ENCODE measurements at regions not wholly inside any gene's neighbourhood (a gene's known extent, or its start where the extent isn't known, plus 50 kb on each side); places are given as distances from the start of the nearest gene placed in this dataset.

GRCh38 chr2:15786901-15787300 lies 153.4 kb upstream of the MYCN start:
- DNase-seq (ENCODE audit: low read depth) (no peak), FAIRE-seq (no peak)
- no peaks in the 10 kb centered on the region for H3K36me3 Mint-ChIP-seq (ENCODE audit: low read depth, unreplicated experiment)
- H4K20me1 ChIP-seq (ENCODE audit: insufficient read depth, low read length) = no peaks in the 10 kb centered on the region
- H3K27ac Mint-ChIP-seq (ENCODE audit: unreplicated experiment) = no peak overlapping the region
- H3K4me3 Mint-ChIP-seq (ENCODE audit: unreplicated experiment) = no peak overlapping the region
- TF ChIP-seq EZH2 (IDR thresholded peaks at IDR 0.05; ENCODE audit: insufficient read depth, low read length) (no peak), CTCF (IDR thresholded peaks at IDR 0.05; ENCODE audit: insufficient read depth, low read depth, low read length) (no peak)
- H3K27me3 Mint-ChIP-seq (ENCODE audit: low read depth, unreplicated experiment) = peaks cover 36% of the 10 kb centered on the region
- no peaks in the 10 kb centered on the region for H3K9me3 Mint-ChIP-seq (ENCODE audit: unreplicated experiment)
- no peaks in the 10 kb centered on the region for H3K27me3 ChIP-seq (ENCODE audit: insufficient read depth, low read length)
- no peaks in the 10 kb centered on the region for H3K36me3 ChIP-seq (ENCODE audit: insufficient read depth, low read length)
- H3K4me3 ChIP-seq (ENCODE audit: insufficient read depth, low read depth, low read length) = no peak overlapping the region
- no peaks in the 10 kb centered on the region for H3K9me3 ChIP-seq (ENCODE audit: insufficient read depth, low read depth, low read length)
- H2AFZ ChIP-seq (ENCODE audit: low read depth, low read length) = no peak overlapping the region
- peaks cover 5% of the 10 kb centered on the region for H3K4me1 Mint-ChIP-seq (ENCODE audit: low read depth, unreplicated experiment)
- no peak overlapping the region for H3K4me2 ChIP-seq (ENCODE audit: low read length)
- no peaks in the 10 kb centered on the region for H3K79me2 ChIP-seq (ENCODE audit: insufficient read depth, low read length)
- no peaks in the 10 kb centered on the region for H3K4me1 ChIP-seq (ENCODE audit: insufficient read depth, low read length)
- no peak overlapping the region for H3K27ac ChIP-seq (ENCODE audit: low read depth, low read length)
- H3K9ac ChIP-seq (ENCODE audit: low read length) = no peak overlapping the region

- H3K27me3 Mint-ChIP-seq (ENCODE audit: low read depth, unreplicated experiment) = peaks cover 35% of the 10 kb centered on the region
- H3K79me2 ChIP-seq (ENCODE audit: insufficient read depth, low read length) = no peaks in the 10 kb centered on the region
- no peak overlapping the region for H2AFZ ChIP-seq (ENCODE audit: low read depth, low read length)
- H3K4me1 ChIP-seq (ENCODE audit: insufficient read depth, low read length) = no peaks in the 10 kb centered on the region
- no peak overlapping the region for H3K27ac ChIP-seq (ENCODE audit: low read depth, low read length)
- no peak overlapping the region for H3K27ac Mint-ChIP-seq (ENCODE audit: unreplicated experiment)
- no peaks in the 10 kb centered on the region for H3K9me3 Mint-ChIP-seq (ENCODE audit: unreplicated experiment)
- H3K4me2 ChIP-seq (ENCODE audit: low read length) = no peak overlapping the region
- no peaks in the 10 kb centered on the region for H3K36me3 ChIP-seq (ENCODE audit: insufficient read depth, low read length)
- TF ChIP-seq CTCF (IDR thresholded peaks at IDR 0.05; ENCODE audit: insufficient read depth, low read depth, low read length) (no peak), EZH2 (IDR thresholded peaks at IDR 0.05; ENCODE audit: insufficient read depth, low read length) (no peak)
- no peak overlapping the region for H3K4me3 ChIP-seq (ENCODE audit: insufficient read depth, low read depth, low read length)
- FAIRE-seq (no peak), DNase-seq (ENCODE audit: low read depth) (no peak)
- H3K27me3 ChIP-seq (ENCODE audit: insufficient read depth, low read length) = no peaks in the 10 kb centered on the region
- H3K36me3 Mint-ChIP-seq (ENCODE audit: low read depth, unreplicated experiment) = no peaks in the 10 kb centered on the region
- peaks cover 1% of the 10 kb centered on the region for H3K4me1 Mint-ChIP-seq (ENCODE audit: low read depth, unreplicated experiment)
- no peak overlapping the region for H3K4me3 Mint-ChIP-seq (ENCODE audit: unreplicated experiment)
- no peaks in the 10 kb centered on the region for H3K9me3 ChIP-seq (ENCODE audit: insufficient read depth, low read depth, low read length)
- H3K9ac ChIP-seq (ENCODE audit: low read length) = no peak overlapping the region
- H4K20me1 ChIP-seq (ENCODE audit: insufficient read depth, low read length) = no peaks in the 10 kb centered on the region
These were observed 152.6 kb upstream of the MYCN start for GRCh38 chr2:15787535-15788454.

- Mint-ChIP-seq H3K4me1 (ENCODE audit: low read depth, unreplicated experiment) (no peaks in the 10 kb centered on the region), H3K27me3 (ENCODE audit: low read depth, unreplicated experiment) (peaks cover 34% of the 10 kb centered on the region), H3K27ac (ENCODE audit: unreplicated experiment) (no peak overlapping the region), H3K9me3 (ENCODE audit: unreplicated experiment) (no peaks in the 10 kb centered on the region), H3K36me3 (ENCODE audit: low read depth, unreplicated experiment) (no peaks in the 10 kb centered on the region), H3K4me3 (ENCODE audit: unreplicated experiment) (no peak overlapping the region)
- H4K20me1 ChIP-seq (ENCODE audit: insufficient read depth, low read length) = no peaks in the 10 kb centered on the region
- FAIRE-seq (no peak), DNase-seq (ENCODE audit: low read depth) (no peak)
- H3K27me3 ChIP-seq (ENCODE audit: insufficient read depth, low read length) = no peaks in the 10 kb centered on the region
- TF ChIP-seq EZH2 (IDR thresholded peaks at IDR 0.05; ENCODE audit: insufficient read depth, low read length) (no peak), CTCF (IDR thresholded peaks at IDR 0.05; ENCODE audit: insufficient read depth, low read depth, low read length) (no peak)
- H3K36me3 ChIP-seq (ENCODE audit: insufficient read depth, low read length) = no peaks in the 10 kb centered on the region
- H2AFZ ChIP-seq (ENCODE audit: low read depth, low read length) = no peak overlapping the region
- H3K9ac ChIP-seq (ENCODE audit: low read length) = no peak overlapping the region
- no peaks in the 10 kb centered on the region for H3K79me2 ChIP-seq (ENCODE audit: insufficient read depth, low read length)
- H3K9me3 ChIP-seq (ENCODE audit: insufficient read depth, low read depth, low read length) = no peaks in the 10 kb centered on the region
- no peak overlapping the region for H3K27ac ChIP-seq (ENCODE audit: low read depth, low read length)
- no peak overlapping the region for H3K4me3 ChIP-seq (ENCODE audit: insufficient read depth, low read depth, low read length)
- H3K4me2 ChIP-seq (ENCODE audit: low read length) = no peak overlapping the region
- no peaks in the 10 kb centered on the region for H3K4me1 ChIP-seq (ENCODE audit: insufficient read depth, low read length)
These were observed 151.9 kb upstream of the MYCN start for GRCh38 chr2:15788455-15788829.

Data from astrocyte (in vitro differentiated cells and primary cell).